NOMO-1 treated with DMSO at 0.1 percent for 48 hours (cell line): ENCODE measurements at regions not wholly inside any gene's neighbourhood (a gene's known extent, or its start where the extent isn't known, plus 50 kb on each side); places are given as distances from the start of the nearest gene placed in this dataset.
A peak's percentile ranks its signal among the peaks of the same experiment; 100 is the strongest.

Experiments
- DNase-seq: peaks from one replicate; lab custom pipeline; 2025; ENCODE audit not compliant: unreplicated experiment; lab: John Stamatoyannopoulos, UW

GRCh38 chr3:157810924-157811718, 295.1 kb downstream of the SHOX2 start:
- DNase-seq: peak; percentile 6

- no peak for DNase-seq
These were observed 298.9 kb downstream of the SHOX2 start for GRCh38 chr3:157807280-157807679.

DNA sequence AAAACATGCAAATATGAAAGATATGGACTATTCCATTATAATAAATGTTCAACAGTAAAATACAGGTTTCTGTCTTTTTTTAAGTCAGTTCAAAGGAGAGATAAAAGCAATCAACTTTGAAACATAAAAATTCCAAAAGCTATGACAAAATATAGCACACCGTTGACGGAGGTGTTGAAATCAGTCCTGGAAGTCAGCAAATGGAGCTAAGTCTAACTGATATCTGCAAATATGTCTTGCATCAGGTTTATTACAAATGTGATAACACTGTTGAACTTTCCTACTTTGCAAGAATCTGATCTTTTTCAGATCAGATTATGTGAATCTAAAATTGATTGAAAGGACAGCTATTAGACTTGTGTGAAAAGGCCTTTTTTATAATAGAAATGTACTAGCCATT, 300.7 kb downstream of the SHOX2 start:
- no peak for DNase-seq

- no peak for DNase-seq
These were observed 291.6 kb upstream of the VEPH1 start for GRCh38 chr3:157794771-157795170.

- DNase-seq: no peak
These were observed 290.5 kb upstream of the VEPH1 start for GRCh38 chr3:157793745-157794144.

DNA sequence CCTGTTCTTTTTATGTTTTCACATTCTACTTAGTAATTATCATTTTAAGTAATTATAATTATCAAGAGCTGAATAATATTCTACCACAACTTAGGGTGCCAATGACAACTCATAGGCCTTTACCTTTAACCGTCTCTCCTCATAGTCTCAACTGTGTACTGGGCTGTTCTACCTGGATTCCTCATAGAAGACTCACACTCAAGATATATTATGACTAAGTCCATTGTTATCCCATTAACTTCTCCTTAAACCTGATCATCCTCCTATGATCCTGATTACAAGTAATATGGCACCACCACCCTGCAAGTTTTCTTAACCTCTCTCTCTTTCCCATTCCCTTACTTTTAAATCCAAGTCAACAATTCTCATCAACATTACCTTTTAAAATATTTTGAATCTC, 285.9 kb upstream of the VEPH1 start:
- DNase-seq: no peak

GRCh38 chr3:157786618-157787017, 283.4 kb upstream of the VEPH1 start:
- no peak for DNase-seq

- no peak for DNase-seq
These were observed 283.0 kb upstream of the VEPH1 start for GRCh38 chr3:157786211-157786610.

DNA sequence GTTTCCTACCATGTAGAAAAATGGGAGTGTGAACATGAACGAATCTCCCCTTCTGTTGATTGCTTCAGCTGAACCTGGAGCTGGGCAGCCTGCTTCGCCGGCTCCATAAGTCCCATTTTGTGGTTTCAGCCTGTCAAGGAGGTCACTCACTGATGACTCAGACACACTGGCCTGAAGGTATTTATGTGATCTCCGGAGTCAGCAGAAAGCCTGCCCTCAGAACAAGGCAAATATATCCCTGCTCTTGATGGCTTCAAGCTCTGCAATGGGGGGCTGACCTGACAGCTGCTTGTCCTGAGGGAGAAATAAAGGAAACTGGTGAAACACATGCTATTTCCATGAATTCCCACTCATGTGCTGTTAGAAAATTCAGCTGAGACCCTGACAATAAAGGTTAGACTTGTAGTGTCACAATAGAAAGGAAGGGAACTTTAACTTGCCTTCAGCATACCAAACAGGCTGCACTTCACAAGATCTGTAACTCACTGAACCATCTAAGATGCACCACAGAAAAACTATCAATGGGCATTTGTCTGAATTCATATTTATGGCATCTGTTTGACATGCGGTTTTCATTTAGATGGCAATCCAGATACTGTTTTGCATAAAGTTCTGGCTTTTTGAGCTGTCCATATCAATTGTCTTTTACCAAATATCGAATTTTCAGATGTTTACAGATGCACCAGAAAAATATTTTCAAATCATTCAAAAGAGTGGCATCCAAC, 282.0 kb upstream of the VEPH1 start:
- no peak for DNase-seq

DNA sequence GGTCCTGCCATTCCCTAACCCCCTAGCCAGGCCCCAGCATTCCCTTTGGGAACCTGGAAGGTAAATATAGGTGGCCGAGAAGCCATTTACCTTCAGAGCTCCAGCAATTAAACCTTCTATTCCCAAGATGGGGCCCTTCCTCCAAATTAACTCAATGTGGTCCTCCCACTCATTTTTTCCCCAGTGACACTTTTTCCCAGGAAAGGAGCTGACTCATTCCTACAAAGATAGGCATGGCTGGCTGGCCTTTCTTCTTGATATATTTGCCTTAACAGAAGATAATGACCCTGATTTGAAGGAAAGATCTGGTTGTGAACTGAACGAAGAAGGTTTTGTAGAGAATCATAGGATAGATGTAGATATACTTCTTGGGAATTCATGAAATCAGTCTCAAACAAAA, 279.0 kb upstream of the VEPH1 start:
- no peak for DNase-seq

- DNase-seq: no peak
These were observed 273.6 kb upstream of the VEPH1 start for GRCh38 chr3:157776861-157777260.

DNA sequence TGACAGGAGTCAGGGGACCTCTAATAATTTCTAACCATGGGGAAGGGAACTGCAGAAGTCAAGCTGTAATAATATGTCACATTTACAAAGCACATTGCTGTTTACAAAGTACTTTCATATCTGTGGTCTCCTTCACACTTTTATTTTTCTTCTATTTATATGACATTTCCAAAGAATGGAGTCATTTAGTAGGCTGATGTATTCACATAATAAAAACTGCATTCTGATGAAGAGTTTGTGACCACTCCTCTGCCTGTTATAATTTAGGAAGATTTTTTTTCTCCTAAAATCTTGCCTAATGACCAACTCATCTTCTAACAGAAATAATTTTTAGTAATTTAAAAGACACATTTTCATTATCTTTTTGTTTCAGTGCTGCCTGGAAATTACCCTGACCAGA, 272.2 kb upstream of the VEPH1 start:
- no peak for DNase-seq

DNA sequence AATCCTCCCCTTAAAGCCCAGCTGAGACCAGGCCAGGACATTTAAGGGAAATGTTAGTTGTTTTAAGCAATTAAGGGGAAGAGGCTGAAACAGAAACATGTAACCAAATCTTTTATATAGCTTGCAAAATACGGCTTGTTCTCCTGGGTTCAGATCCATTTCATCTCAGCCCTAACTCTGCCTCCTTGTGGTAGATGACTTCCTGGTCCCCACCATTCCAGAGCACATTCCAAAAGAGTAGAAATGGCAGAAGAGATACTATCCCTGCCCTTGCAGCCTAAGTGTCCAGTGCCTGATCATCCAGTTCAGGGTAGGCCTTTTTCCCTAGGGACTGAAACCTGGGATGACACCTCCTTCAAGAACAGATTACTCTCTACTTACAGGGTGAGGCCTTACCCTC, 266.2 kb upstream of the VEPH1 start:
- DNase-seq: no peak

GRCh38 chr3:157767607-157768006, 264.4 kb upstream of the VEPH1 start:
- no peak for DNase-seq

- no peak for DNase-seq
These were observed 260.4 kb upstream of the VEPH1 start for GRCh38 chr3:157763644-157764043.

DNA sequence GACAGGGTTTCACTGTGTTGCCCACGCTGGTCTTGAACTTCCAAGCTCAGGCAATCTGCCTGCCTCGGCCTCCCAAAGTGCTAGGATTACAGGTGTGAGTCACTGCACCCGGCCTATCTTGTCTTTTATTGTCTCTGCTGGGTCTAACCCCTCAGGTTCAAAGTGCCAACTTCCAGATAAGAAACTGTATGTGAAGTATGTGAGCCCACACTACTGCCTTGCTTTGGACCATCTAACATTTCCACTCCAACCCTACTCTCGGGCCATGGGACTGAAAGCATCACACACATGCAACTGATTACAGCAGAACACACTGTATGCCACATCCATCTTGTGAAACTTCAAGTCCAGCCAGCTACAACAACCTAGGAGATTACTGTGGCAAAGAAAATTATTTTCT, 256.1 kb upstream of the VEPH1 start:
- DNase-seq: no peak

GRCh38 chr3:157755233-157755632, 252.0 kb upstream of the VEPH1 start:
- no peak for DNase-seq

DNA sequence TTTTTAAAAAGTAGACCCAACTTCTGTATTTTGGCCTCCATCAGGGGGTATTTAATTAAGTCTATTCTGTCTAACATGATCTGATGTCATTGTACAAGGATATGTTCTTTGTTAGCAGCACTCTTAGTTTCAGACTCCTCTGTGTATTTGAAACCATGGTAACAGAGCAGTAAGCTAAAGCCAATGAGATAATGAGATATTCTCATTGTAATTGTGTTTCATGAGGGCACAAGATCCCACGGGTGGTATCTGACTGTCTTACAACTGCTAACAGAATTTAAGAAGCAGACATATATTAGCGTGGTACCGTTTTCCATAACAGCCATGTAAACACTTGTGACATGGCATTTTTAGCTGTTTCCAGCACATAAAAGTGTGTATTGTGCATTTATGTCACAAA, 251.2 kb upstream of the VEPH1 start:
- DNase-seq: no peak

DNA sequence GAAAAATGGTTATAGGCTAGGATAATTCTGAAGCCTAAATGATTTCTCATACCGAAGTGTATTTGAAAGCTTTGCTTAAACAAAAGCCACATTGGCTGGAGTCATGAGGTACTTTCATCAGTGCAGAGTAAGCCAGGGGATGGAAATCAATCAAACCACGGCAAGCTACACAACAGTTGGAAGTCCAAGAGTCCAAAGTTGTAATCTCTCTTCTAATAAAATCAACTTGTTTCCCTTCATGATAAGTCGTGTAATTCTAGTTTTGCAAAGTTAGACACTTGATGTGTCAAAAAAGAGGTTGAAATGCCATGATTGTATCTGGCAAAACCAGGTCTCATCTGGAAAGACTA, 250.5 kb upstream of the VEPH1 start:
- DNase-seq: no peak

DNA sequence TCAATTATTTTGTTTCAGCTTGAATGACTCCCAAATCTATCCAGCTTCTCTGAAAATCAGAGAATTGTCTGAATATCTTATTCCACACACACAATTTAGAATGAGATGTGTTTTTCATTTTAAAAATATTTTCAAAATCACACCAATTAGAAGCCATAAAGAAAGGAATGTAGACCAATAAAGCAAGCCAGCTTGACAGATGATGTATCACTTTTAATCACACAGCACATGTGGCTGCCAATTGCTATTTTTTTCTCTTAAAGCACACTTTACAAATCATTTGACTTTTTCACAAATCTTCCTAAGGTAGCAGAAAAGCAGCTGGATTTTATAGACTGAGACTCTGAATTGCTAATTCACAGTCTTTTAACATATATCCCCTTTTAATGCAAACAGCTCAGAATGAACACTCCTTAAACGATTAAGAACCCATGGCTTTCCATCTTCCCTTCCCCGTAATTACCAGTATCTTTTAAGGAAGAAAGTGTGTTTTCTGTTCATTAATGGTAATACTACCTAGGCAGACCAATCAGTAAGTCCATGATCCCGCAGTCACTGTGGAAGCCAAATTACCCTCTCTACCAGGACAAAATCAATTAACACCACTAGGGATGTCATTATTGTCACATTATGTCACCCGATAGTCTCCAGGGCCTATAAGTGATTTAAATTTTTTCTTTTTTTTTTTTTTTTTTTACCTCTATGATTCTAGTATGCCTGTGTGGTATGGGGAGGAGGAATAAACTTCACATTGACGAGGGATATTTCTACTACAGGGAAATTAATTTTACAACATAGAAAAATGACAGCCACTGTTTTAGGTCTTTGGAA, 250.0 kb upstream of the VEPH1 start:
- no peak for DNase-seq

GRCh38 chr3:157752554-157752953, 249.3 kb upstream of the VEPH1 start:
- no peak for DNase-seq

GRCh38 chr3:157751386-157751785, 248.2 kb upstream of the VEPH1 start:
- no peak for DNase-seq
